K562 (cell line): ENCODE measurements at regions not wholly inside any gene's neighbourhood (a gene's known extent, or its start where the extent isn't known, plus 50 kb on each side); places are given as distances from the start of the nearest gene placed in this dataset.

Experiments used
- ATAC-seq: fragments of 200-7000 bp; cut with Tn5 transposase; 3 replicates; pipeline ENCODE4 v1.9.1; 2020; ENCODE audit warnings: moderate library complexity
- BruUV-seq: library from RNA; stranded (reverse); fragments of 400-500 nt; replicated peaks from 2 replicates; lab custom pipeline; 2021; lab: Mats Ljungman, UMichigan
- CTCF ChIA-PET: fragments of 300-600 bp; formaldehyde crosslinking; extraction: SDS; loops from one replicate; lab custom pipeline; 2021; ENCODE audit warnings: low intra/inter-chr PET ratio; lab: Yijun Ruan, JAX
- POLR2A ChIA-PET: fragments of 300-600, 350-650 bp; sonication (Branson Sonifier 250); formaldehyde crosslinking; extraction: SDS; loops from one replicate; lab custom pipeline; 2021; ENCODE audit warnings: antibody characterized with exemption, inconsistent platforms; lab: Yijun Ruan, JAX
- DNase-seq, 4 experiments: peaks; one replicate each; pipeline versions ENCODE4 v3.0.0 to v3.0.0-alpha.2; 2011 to 2018; ENCODE audit warnings: low spot score in 3 of 4, mixed read lengths in 3 of 4; ENCODE audit errors: extremely low read depth in 1 of 4
- FAIRE-seq: peaks from 2 replicates; lab custom pipeline; 2011; peaks lifted over from hg19 to GRCh38; lab: Jason Lieb, UNC
- H2AFZ ChIP-seq: 2 replicates; pipeline ENCODE4 v1.6.0; 2011; ENCODE audit warnings: low read depth, low read length, control low read depth, inconsistent platforms
- H3K27ac ChIP-seq: fragments of 200-600 bp; 3 replicates; pipeline ENCODE4 v1.8.0; 2011; ENCODE audit warnings: low read depth, mild to moderate bottlenecking, control low read depth, inconsistent platforms, low read length, moderate library complexity, mixed read lengths; ENCODE audit errors: extremely low read depth
- H3K27me3 ChIP-seq, 2 experiments: fragments of 300-600 bp in 1 of 2; 2 replicates in 1 of 2; 3 replicates in 1 of 2; pipeline versions ENCODE4 v1.6.0 to v1.8.0; 2011; ENCODE audit warnings: inconsistent platforms in 2 of 2, low read length in 2 of 2, mild to moderate bottlenecking in 1 of 2, mixed read lengths in 1 of 2, moderate library complexity in 1 of 2; ENCODE audit not compliant: control insufficient read depth in 2 of 2, insufficient read depth in 2 of 2
- H3K36me3 ChIP-seq: fragments of 300-600 bp; 3 replicates; pipeline ENCODE4 v1.8.0; 2011; ENCODE audit warnings: mild to moderate bottlenecking, low read length, inconsistent platforms; ENCODE audit not compliant: control insufficient read depth, insufficient read depth
- H3K4me1 ChIP-seq, 2 experiments: fragments of 200-600 bp in 1 of 2; replicated peaks in 1 of 2; 2 replicates in 1 of 2; 3 replicates in 1 of 2; pipeline versions ENCODE4 v1.5.1 to v1.8.0; 2011; ENCODE audit warnings: inconsistent platforms in 2 of 2, low read length in 2 of 2, mild to moderate bottlenecking in 1 of 2, mixed read lengths in 1 of 2, moderate library complexity in 1 of 2; ENCODE audit not compliant: control insufficient read depth in 2 of 2, insufficient read depth in 2 of 2
- H3K4me2 ChIP-seq: 2 replicates; pipeline ENCODE4 v1.6.1; 2011; ENCODE audit warnings: low read length, control low read depth, inconsistent platforms, mixed read lengths; ENCODE audit not compliant: insufficient read depth
- H3K4me3 ChIP-seq: fragments of 200-600 bp; sonication (generic), shearing (Covaris generic); 2 replicates; pipeline ENCODE4 v1.5.1; 2016; ENCODE audit warnings: control low read depth, inconsistent platforms
- H3K79me2 ChIP-seq: fragments of 200-600 bp; 3 replicates; pipeline ENCODE4 v1.8.0; 2011; ENCODE audit warnings: low read length, inconsistent platforms; ENCODE audit not compliant: control insufficient read depth, insufficient read depth
- H3K9ac ChIP-seq, 2 experiments: 2 replicates each; pipeline versions ENCODE4 v1.6.0 to v1.6.1; 2011; ENCODE audit warnings: low read depth in 2 of 2, low read length in 2 of 2, control low read depth in 1 of 2, inconsistent platforms in 1 of 2, mild to moderate bottlenecking in 1 of 2, mixed read lengths in 1 of 2; ENCODE audit not compliant: insufficient read depth in 1 of 2
- H3K9me1 ChIP-seq: one replicate; pipeline ENCODE4 v1.6.0; 2011; ENCODE audit warnings: inconsistent platforms, mild to moderate bottlenecking, low read length, moderate library complexity; ENCODE audit not compliant: control insufficient read depth, insufficient read depth
- H3K9me3 ChIP-seq: replicated peaks from 2 replicates; pipeline ENCODE4 v1.5.1; 2011; ENCODE audit warnings: low read depth, low read length, inconsistent platforms; ENCODE audit not compliant: control insufficient read depth, insufficient read depth
- H4K20me1 ChIP-seq: replicated peaks from 2 replicates; pipeline ENCODE4 v1.6.1; 2011; ENCODE audit warnings: low read length, inconsistent platforms, mixed read lengths; ENCODE audit not compliant: control insufficient read depth, insufficient read depth
- CEBPG ChIP-seq, 3 experiments: fragments of 200-800 bp in 1 of 3; sonication (Bioruptor generic) in 1 of 3; sonication (generic) in 1 of 3; formaldehyde crosslinking in 1 of 3; IDR thresholded peaks in 2 of 3; conservative IDR thresholded peaks in 1 of 3; 2 replicates each; pipeline versions ENCODE4 v1.6.1 to v1.8.0; 2016 to 2022; ENCODE audit warnings: missing compliant biosample characterization in 2 of 3, missing genetic modification characterization in 2 of 3, mild to moderate bottlenecking in 1 of 3, missing genetic modification reagents in 1 of 3
- RFX7 ChIP-seq: fragments of 250-450 bp; sonication (Bioruptor Pico); IDR thresholded peaks from 2 replicates; pipeline ENCODE4 v1.5.1; 2021; ENCODE audit warnings: mild to moderate bottlenecking
- WGBS: fragments of 100-300 bp; shearing (Covaris generic); methylation state at CpG from one replicate; pipeline ENCODE4 v1.1.6; 2016; ENCODE audit warnings: low coverage, mixed read lengths; ENCODE audit not compliant: insufficient coverage; ENCODE audit errors: missing lambda C conversion rate; 5-methylcytosine and 5-hydroxymethylcytosine counted together
- in situ Hi-C: fragments of 300-500 bp; cut with MboI; formaldehyde crosslinking; loops from 4 replicates; pipeline ENCODE4 v1.15.0; 2018; ENCODE audit warnings: inconsistent platforms, mixed read lengths
- intact Hi-C: fragments of 100-400 bp; cut with micrococcal nuclease; formaldehyde crosslinking; loops from 2 replicates; pipeline ENCODE4 v1.14.2; 2022
- TF ChIP-seq, protein P1 (sequence below), 2 experiments: fragments of 450-650 bp in 1 of 2; sonication (generic) in 1 of 2; formaldehyde crosslinking in 1 of 2; IDR thresholded peaks in 1 of 2; conservative IDR thresholded peaks in 1 of 2; 2 replicates each; pipeline versions ENCODE4 v1.6.1 to v1.8.1; 2016 to 2023; ENCODE audit warnings: mild to moderate bottlenecking in 2 of 2, moderate library complexity in 2 of 2, inconsistent platforms in 1 of 2, missing genetic modification reagents in 1 of 2

DNA sequence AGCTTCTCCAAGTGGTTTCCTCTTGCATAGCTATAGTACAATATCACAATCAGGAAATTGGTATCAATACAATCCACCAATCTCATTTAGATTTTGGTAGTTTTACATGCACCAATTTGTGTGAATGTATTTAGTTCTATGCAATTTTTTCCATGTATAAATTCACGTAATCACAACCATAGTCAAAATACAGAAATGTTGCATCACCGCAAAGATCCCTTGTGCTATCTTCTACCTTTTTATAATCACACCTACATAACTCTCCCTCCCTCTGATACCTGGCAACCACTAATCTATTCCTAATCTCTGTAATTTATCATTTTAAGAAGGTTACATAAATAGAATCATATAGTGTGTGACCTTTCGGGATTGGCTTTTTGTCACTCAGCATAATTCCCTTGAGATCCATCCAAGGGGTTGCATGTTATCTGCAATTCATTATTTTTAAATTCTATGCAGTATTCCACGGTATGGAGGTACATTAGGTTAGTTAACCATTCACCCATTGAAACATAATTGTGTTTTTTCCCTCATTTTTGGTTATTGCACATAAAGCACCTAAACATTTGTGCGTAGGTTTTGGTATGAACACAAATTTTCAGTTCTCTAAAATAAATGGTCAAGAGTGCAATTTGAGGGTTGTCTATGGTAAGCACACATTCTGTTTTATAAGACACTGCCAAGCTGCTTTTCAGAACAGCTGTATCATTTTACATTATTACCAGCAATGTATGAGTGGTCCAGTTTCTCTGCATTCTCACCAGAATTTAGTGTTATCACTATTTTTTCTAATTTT is 95.1 kb upstream of the SLC22A23 start:
- no TSS peak for BruUV-seq
- in situ Hi-C loops: no loop called here
- no peaks in the 10 kb centered on the region; the same call in 1 of the 2 replicates for H3K9me3 ChIP-seq
- 3% methylated on average over 5 of the region's 5 CpGs for WGBS
- H3K4me1 ChIP-seq: no peaks in the 10 kb centered on the region
- no peaks in the 10 kb centered on the region for H3K9me1 ChIP-seq
- H3K27ac ChIP-seq: no peak overlapping the region
- POLR2A ChIA-PET: interaction anchor here (0.6 kb wide), 1 partner anchor 109 kb away, joined by 3 read pairs; no protein-coding TSS in a partner anchor
- no peak overlapping the region for H3K4me3 ChIP-seq
- ATAC-seq: no peak
- no peaks in the 10 kb centered on the region for H3K79me2 ChIP-seq
- FAIRE-seq: no peak
- H3K4me2 ChIP-seq: no peak overlapping the region
- DNase-seq: no peak
- CTCF ChIA-PET: no interaction called here
- intact Hi-C loops: no loop called here
- H2AFZ ChIP-seq: no peak overlapping the region
- no peaks in the 10 kb centered on the region for H3K36me3 ChIP-seq
- no peak overlapping the region for H3K9ac ChIP-seq
- peaks cover 9 to 17% of the 10 kb centered on the region in 2 experiments; a peak in 4 of 5 replicates for H3K27me3 ChIP-seq
- TF ChIP-seq CEBPG (CRISPR knock-in tag; IDR thresholded peaks at IDR 0.05): no peak
- TF ChIP-seq CEBPG (tag; conservative IDR thresholded peaks at IDR 0.05 in 1 of 2, IDR thresholded peaks at IDR 0.05 in 1 of 2): peak in 1 of 2 experiments; percentile 58; a peak in 2 of 4 replicates
- no peak for TF ChIP-seq RFX7 (CRISPR knock-in tag)
- TF ChIP-seq, protein P1, sequence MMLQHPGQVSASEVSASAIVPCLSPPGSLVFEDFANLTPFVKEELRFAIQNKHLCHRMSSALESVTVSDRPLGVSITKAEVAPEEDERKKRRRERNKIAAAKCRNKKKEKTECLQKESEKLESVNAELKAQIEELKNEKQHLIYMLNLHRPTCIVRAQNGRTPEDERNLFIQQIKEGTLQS (IDR thresholded peaks at IDR 0.05): peak; percentile 55; the same call in 1 of the 2 replicates
- TF ChIP-seq, protein P1 (CRISPR knock-in tag; conservative IDR thresholded peaks at IDR 0.05): no peak
- no peaks in the 10 kb centered on the region; the same call in 1 of the 2 replicates for H4K20me1 ChIP-seq
